ENCODE measurements at regions not wholly inside any gene's neighbourhood (a gene's known extent, or its start where the extent isn't known, plus 50 kb on each side); places are given as distances from the start of the nearest gene placed in this dataset.
"Not testable (repeated sequence)": the region's sequence is repeated elsewhere in the genome, so short reads cannot be mapped to it uniquely, and the experiment has no call there.

DNA sequence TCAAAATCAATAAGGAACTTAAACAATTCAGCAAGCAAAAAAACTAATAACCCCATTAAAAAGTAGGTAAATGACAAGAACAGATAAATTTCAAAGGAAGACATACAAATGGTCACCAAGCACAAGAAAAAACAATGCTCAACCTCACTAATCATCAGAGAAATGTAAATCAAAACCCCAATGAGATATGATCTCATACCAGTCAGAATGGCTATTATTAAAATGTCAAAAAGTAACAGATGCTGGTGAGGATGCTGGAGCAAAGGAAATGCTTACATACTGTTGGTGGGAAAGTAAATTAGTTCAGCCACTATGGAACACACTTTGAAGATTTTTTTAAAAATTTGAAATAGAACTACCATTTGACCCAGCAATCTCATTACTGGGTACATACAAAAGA is 538.0 kb downstream of the TMX3 start:
- no peak overlapping the region for H3K27ac ChIP-seq
- intact Hi-C loops (cut with DNase I) = no loop called here
- TF ChIP-seq POLR2A (IDR thresholded peaks at IDR 0.05) (no peak), EP300 (IDR thresholded peaks at IDR 0.05) (no peak)
- TF ChIP-seq, protein P1, sequence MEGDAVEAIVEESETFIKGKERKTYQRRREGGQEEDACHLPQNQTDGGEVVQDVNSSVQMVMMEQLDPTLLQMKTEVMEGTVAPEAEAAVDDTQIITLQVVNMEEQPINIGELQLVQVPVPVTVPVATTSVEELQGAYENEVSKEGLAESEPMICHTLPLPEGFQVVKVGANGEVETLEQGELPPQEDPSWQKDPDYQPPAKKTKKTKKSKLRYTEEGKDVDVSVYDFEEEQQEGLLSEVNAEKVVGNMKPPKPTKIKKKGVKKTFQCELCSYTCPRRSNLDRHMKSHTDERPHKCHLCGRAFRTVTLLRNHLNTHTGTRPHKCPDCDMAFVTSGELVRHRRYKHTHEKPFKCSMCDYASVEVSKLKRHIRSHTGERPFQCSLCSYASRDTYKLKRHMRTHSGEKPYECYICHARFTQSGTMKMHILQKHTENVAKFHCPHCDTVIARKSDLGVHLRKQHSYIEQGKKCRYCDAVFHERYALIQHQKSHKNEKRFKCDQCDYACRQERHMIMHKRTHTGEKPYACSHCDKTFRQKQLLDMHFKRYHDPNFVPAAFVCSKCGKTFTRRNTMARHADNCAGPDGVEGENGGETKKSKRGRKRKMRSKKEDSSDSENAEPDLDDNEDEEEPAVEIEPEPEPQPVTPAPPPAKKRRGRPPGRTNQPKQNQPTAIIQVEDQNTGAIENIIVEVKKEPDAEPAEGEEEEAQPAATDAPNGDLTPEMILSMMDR (IDR thresholded peaks at IDR 0.05) = no peak
- no peaks in the 10 kb centered on the region for H3K27me3 ChIP-seq
- no peaks in the 10 kb centered on the region for H3K36me3 ChIP-seq
- no peak overlapping the region for H3K4me3 ChIP-seq
- DNase-seq = no peak
- H3K9me3 ChIP-seq = no peaks in the 10 kb centered on the region
- no peaks in the 10 kb centered on the region for H3K4me1 ChIP-seq (ENCODE audit: insufficient read depth)

- WGBS, 3 donors = 78 to 81% (median 80%) methylated on average over 17 of the region's 17 CpGs
- TF ChIP-seq EP300 (IDR thresholded peaks at IDR 0.05) = no peak
- no peak for TF ChIP-seq POLR2A (IDR thresholded peaks at IDR 0.05)
- TF ChIP-seq, protein P1 (IDR thresholded peaks at IDR 0.05) = no peak
- H3K36me3 ChIP-seq = no peaks in the 10 kb centered on the region
- no peaks in the 10 kb centered on the region for H3K4me1 ChIP-seq (ENCODE audit: insufficient read depth)
- no peaks in the 10 kb centered on the region for H3K9me3 ChIP-seq
- intact Hi-C loops (cut with DNase I) = no loop called here
- no peaks in the 10 kb centered on the region for H3K27me3 ChIP-seq
- no peak for DNase-seq
- no peak overlapping the region for H3K4me3 ChIP-seq
- no peak overlapping the region for H3K27ac ChIP-seq
Observed at GRCh38 chr18:68172842-68173549, 541.9 kb downstream of the TMX3 start.

DNA sequence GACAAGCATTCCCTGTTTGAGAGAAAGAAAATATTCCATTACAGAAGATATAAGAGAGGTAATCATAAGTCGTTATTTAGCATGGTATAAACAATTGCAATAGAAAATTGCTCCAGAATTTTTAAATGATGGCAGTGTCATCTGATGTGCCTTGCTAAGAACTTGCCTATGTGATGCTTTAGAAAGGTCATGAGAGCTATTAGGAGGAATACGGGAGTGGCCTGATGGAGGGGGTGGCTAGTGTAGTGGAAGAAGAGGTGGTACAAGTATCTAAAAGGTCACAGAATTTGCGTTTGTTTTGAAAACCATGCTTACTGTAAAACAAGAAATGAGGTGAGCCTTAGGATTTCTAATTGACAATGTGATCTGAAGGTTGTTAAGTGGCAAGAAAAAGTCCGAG is 550.0 kb downstream of the TMX3 start:
- WGBS, 3 donors = 62 to 66% (median 64%) methylated on average over 4 of the region's 4 CpGs
- no peak overlapping the region for H3K4me3 ChIP-seq
- H3K27ac ChIP-seq = no peak overlapping the region
- intact Hi-C loops (cut with DNase I) = no loop called here
- no peaks in the 10 kb centered on the region for H3K4me1 ChIP-seq (ENCODE audit: insufficient read depth)
- no peaks in the 10 kb centered on the region for H3K27me3 ChIP-seq
- H3K9me3 ChIP-seq = no peaks in the 10 kb centered on the region
- TF ChIP-seq EP300 (IDR thresholded peaks at IDR 0.05) (no peak), POLR2A (IDR thresholded peaks at IDR 0.05) (no peak)
- TF ChIP-seq, protein P1 (IDR thresholded peaks at IDR 0.05) = no peak
- no peak for DNase-seq
- H3K36me3 ChIP-seq = no peaks in the 10 kb centered on the region

DNA sequence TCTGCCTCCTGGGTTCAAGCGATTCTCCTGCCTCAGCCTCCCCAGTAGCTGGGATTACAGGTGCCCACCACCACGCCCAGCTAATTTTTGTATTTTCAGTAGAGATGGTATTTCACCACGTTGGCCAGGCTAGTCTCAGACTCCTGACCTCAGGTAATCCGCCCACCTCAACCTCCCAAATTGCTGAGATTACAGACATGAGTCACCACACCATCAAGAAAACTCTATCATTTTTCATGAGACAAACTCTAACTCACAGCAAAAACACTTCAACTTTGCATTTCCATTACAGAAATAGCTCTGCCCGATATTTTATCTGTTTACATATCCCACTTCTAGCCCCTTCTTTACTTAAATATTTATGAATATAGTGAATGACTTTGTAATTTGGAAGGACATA is 561.1 kb downstream of the TMX3 start:
- H3K4me3 ChIP-seq; H3K27ac ChIP-seq; H3K9me3 ChIP-seq; DNase-seq; H3K4me1 ChIP-seq (ENCODE audit: insufficient read depth); H3K36me3 ChIP-seq; intact Hi-C loops (cut with DNase I); H3K27me3 ChIP-seq: not testable (repeated sequence)
- 73 to 78% (median 76%) methylated on average over 5 of the region's 5 CpGs for WGBS, 3 donors

GRCh38 chr18:68152770-68153169 is 562.1 kb downstream of the TMX3 start:
- no peak overlapping the region for H3K4me3 ChIP-seq
- WGBS, 3 donors = 79 to 80% (median 80%) methylated on average over 7 of the region's 7 CpGs
- H3K4me1 ChIP-seq (ENCODE audit: insufficient read depth) = no peaks in the 10 kb centered on the region
- TF ChIP-seq, protein P1 (IDR thresholded peaks at IDR 0.05) = no peak
- TF ChIP-seq EP300 (IDR thresholded peaks at IDR 0.05) (no peak), POLR2A (IDR thresholded peaks at IDR 0.05) (no peak)
- no peaks in the 10 kb centered on the region for H3K27me3 ChIP-seq
- no peak overlapping the region for H3K27ac ChIP-seq
- H3K9me3 ChIP-seq = no peaks in the 10 kb centered on the region
- no peaks in the 10 kb centered on the region for H3K36me3 ChIP-seq
- no peak for DNase-seq
- intact Hi-C loops (cut with DNase I) = no loop called here

Data from ovary (tissue), 7 donors.